Keratinocyte (primary cell): ENCODE measurements at regions not wholly inside any gene's neighbourhood (a gene's known extent, or its start where the extent isn't known, plus 50 kb on each side); places are given as distances from the start of the nearest gene placed in this dataset.

Experiments used
- EZH2 ChIP-seq: IDR thresholded peaks from one replicate; pipeline ENCODE4 v1.6.1; 2012; ENCODE audit warnings: inconsistent platforms, mild to moderate bottlenecking, low read length, moderate library complexity
- TF ChIP-seq, protein P1 (sequence below), 3 experiments: IDR thresholded peaks in 1 of 3; conservative IDR thresholded peaks in 1 of 3; optimal IDR thresholded peaks in 1 of 3; 2 replicates in 2 of 3; 3 replicates in 1 of 3; pipeline versions ENCODE3 to v1.5.1; 2011; ENCODE audit warnings: low read length in 3 of 3, mild to moderate bottlenecking in 3 of 3, moderate library complexity in 2 of 3, control low read depth in 1 of 3, inconsistent platforms in 1 of 3; ENCODE audit not compliant: insufficient read depth in 2 of 3; ENCODE audit errors: extremely low read depth in 1 of 3

- no peak for TF ChIP-seq EZH2
- TF ChIP-seq, protein P1, sequence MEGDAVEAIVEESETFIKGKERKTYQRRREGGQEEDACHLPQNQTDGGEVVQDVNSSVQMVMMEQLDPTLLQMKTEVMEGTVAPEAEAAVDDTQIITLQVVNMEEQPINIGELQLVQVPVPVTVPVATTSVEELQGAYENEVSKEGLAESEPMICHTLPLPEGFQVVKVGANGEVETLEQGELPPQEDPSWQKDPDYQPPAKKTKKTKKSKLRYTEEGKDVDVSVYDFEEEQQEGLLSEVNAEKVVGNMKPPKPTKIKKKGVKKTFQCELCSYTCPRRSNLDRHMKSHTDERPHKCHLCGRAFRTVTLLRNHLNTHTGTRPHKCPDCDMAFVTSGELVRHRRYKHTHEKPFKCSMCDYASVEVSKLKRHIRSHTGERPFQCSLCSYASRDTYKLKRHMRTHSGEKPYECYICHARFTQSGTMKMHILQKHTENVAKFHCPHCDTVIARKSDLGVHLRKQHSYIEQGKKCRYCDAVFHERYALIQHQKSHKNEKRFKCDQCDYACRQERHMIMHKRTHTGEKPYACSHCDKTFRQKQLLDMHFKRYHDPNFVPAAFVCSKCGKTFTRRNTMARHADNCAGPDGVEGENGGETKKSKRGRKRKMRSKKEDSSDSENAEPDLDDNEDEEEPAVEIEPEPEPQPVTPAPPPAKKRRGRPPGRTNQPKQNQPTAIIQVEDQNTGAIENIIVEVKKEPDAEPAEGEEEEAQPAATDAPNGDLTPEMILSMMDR (optimal IDR thresholded peaks at IDR 0.05 in 1 of 3, IDR thresholded peaks at IDR 0.05 in 1 of 3, conservative IDR thresholded peaks at IDR 0.05 in 1 of 3; ENCODE audit: extremely low read depth in 1 of 3, insufficient read depth in 2 of 3, low read length in 3 of 3) = no peak
Measured at GRCh38 chr11:119823077-119823476, 94.1 kb upstream of the NECTIN1 start.
